ENCODE measurements at regions not wholly inside any gene's neighbourhood (a gene's known extent, or its start where the extent isn't known, plus 50 kb on each side); places are given as distances from the start of the nearest gene placed in this dataset.
A peak's percentile ranks its signal among the peaks of the same experiment; 100 is the strongest.

DNA sequence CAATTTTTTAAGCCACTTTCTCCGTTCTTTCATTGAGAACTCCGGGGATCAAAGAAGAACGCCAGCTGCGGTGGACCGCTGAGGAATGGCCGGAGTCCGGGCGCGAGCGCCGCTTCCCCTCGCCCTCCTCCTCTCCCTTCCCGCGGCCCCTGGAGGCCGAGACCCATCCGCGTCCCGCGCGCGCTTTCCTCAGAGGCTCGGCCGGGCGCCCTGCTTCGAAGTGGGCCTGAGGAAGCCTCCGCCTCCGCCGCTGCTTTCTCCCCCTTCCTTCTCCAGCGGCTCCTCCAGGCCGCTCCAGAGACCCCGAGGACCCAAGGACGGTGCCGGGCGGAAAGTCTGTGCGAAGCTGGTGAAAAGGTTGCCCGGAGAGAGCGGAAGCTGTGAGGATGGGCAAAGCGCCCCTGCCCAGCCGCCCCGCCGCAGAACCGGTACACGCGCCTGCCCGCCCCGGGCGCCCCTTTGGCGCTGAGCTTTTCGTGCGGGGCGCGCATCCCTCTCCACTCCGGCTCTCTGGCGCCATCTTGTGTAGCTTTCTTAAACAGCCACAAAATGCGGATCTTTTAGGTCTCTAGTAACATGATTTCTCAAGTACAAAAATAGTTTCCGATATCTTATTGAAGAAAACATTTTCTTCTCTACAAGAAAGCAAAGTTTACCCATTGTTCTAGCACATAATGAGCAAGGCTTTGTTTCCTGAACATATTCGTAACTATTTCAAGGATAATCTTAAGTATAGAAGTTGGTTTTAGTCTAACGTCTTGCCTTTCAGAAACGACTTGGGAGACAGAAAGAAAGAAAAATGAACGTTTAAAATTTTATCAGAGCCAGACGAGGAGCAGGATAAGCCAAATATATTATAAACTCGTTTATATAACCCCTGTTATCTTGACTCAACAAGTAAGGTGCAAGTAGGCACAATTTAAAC is 59.2 kb upstream of the FAM174B start:
- DNase-seq (ENCODE audit: low spot score) (peak; percentile 68), ATAC-seq (ENCODE audit: low FRiP score) (peak; percentile 96)
- TF ChIP-seq, protein P1, sequence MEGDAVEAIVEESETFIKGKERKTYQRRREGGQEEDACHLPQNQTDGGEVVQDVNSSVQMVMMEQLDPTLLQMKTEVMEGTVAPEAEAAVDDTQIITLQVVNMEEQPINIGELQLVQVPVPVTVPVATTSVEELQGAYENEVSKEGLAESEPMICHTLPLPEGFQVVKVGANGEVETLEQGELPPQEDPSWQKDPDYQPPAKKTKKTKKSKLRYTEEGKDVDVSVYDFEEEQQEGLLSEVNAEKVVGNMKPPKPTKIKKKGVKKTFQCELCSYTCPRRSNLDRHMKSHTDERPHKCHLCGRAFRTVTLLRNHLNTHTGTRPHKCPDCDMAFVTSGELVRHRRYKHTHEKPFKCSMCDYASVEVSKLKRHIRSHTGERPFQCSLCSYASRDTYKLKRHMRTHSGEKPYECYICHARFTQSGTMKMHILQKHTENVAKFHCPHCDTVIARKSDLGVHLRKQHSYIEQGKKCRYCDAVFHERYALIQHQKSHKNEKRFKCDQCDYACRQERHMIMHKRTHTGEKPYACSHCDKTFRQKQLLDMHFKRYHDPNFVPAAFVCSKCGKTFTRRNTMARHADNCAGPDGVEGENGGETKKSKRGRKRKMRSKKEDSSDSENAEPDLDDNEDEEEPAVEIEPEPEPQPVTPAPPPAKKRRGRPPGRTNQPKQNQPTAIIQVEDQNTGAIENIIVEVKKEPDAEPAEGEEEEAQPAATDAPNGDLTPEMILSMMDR (IDR thresholded peaks at IDR 0.05) = peak in 2 of 3 donors; percentile 48 to 84

DNA sequence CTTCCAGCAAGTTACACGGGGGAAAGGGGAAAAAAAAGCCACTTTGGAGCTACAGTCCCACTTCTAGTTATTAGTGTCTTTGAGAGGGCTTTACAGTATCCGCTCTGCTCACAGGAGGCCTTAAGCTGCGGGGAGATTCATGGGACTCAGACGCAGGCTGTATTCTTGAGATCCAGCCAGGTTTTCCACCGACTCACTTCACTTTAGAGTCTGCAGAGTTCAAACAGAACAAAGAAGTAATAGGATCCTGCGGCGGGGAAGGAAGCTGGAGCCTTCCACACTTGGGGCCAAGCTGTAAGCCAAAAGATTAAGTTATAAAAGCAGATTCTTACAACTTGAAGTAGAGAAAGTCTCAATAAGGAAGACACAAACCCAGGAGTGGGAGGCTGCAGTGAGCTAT is 60.2 kb upstream of the FAM174B start:
- DNase-seq (ENCODE audit: low spot score) = no peak
- TF ChIP-seq, protein P1 (IDR thresholded peaks at IDR 0.05) = no peak

DNA sequence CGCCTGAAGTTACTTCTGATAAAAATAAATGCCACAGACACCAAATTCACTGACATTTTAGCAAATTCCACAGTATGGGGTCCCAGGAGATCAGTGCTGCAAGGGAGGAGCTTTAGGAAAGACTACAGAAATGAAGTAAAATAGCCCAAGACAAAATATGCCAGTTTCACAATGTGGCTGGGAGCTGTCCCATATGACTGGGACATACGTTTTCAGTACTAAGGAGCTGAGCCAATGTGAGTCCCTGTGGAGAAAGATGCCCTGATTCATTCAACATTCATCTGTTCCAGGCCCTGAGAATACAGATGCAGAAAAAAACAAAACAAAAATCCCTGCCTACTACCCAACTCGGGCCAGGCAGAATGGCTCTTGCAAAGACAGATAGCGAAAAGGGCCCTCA is 63.4 kb upstream of the FAM174B start:
- TF ChIP-seq, protein P1 (IDR thresholded peaks at IDR 0.05) = no peak
- no peak for DNase-seq (ENCODE audit: low spot score)
- ATAC-seq (ENCODE audit: low FRiP score) = no peak

More for the DNA sequence above, 60.2 kb upstream of the FAM174B start:
- no peak for ATAC-seq (ENCODE audit: low FRiP score)

DNA sequence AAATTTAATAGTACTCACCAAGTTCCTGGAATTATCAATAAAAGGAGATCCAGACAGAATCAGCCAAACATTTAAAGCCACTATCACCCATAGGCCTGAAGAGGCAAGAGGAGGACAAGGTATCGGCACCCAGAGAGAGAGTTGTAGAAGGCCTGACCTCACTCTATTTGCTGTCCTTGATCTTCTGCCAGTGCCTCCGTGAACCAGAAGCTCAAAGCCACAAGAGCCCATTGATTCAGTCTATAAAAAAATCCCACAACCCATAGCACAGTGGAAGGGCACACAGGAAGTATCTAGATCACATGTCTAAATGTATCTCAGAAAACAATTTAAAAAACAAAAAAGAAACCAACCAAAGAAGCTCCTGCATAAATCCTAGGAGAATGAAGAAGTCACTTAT is 68.6 kb upstream of the FAM174B start:
- no peak for DNase-seq (ENCODE audit: low spot score)
- TF ChIP-seq, protein P1 (IDR thresholded peaks at IDR 0.05) = no peak
- no peak for ATAC-seq (ENCODE audit: low FRiP score)

DNA sequence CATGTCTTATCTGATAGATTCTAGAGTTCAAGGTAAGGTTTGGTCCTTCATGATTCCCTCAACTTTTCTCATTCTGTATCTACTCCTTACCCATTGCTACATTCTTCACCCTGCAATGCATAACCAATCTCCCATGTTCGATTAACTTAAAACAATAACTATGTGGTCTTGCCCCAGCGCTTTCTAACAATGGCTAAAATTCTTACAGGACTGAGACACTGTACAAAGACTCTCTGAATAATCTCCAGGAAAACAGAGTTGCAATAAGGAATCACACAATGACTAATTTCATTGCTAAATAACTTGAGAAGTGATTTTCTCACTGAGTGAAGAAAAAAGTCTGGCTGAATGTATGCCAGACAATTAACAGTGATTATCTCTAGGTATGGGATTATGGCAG is 69.6 kb upstream of the FAM174B start:
- no peak for DNase-seq (ENCODE audit: low spot score)
- TF ChIP-seq, protein P1 (IDR thresholded peaks at IDR 0.05) = no peak
- no peak for ATAC-seq (ENCODE audit: low FRiP score)

DNA sequence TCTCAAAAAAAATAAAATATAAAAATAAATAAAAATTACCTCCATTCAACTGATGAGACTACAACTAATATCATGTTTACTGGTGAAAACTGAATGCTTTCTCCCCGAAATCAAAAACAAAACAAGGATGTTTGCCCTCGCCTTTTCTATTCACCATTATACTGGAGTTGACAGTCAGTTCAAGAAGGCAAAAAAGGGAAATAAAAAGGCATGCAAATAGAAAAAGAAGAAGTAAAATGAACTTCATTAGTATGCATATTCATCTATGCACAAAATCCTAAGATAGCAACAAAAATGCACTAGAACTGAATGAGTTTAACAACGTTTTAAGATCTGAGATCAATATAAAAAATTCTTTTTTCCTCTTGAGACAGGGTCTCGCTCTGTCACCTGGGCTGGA is 72.7 kb upstream of the FAM174B start:
- TF ChIP-seq, protein P1 (IDR thresholded peaks at IDR 0.05) = no peak
- DNase-seq (ENCODE audit: low spot score) (no peak), ATAC-seq (ENCODE audit: low FRiP score) (no peak)

Data from omental fat pad (tissue), 3 donors.